Heart left ventricle (tissue), 13 donors: ENCODE measurements at regions not wholly inside any gene's neighbourhood (a gene's known extent, or its start where the extent isn't known, plus 50 kb on each side); places are given as distances from the start of the nearest gene placed in this dataset.

Experiments used
- CTCF ChIP-seq, 12 donors: fragments of 200-600 bp; sonication (generic) in 4 of 12; IDR thresholded peaks; one replicate each; pipeline versions ENCODE4 v1.5.0 to v1.8.0; 2018 to 2022; ENCODE audit warnings: antibody characterized with exemption in 12 of 12, mild to moderate bottlenecking in 5 of 12
- POLR2A ChIP-seq, 2 donors: fragments of 450-650 bp; IDR thresholded peaks; one replicate each; pipeline ENCODE4 v1.6.1; 2017; ENCODE audit warnings: antibody characterized with exemption in 2 of 2, mild to moderate bottlenecking in 2 of 2, moderate library complexity in 2 of 2
- donor health status: ischemic (EF 13 %, LVEDD 7.1; RV severe dilation, severe dysfunction).
- donor health status: DM: no; HTN: yes; CAD: no.
- donor health status: DM: no; HTN: no; CAD: no.
- donor health status: ischemic (EF 25% LVEDD 6.9; RV normal size, moderate dysfunction).
- donor health status: ischemic (EF 25% LVEDD 5.7; RV mildly dilated, moderate dysfunction).
- donor health status: ischemic (EF 35%, LVEDD 5.7; RV mildly dilated, moderate dysfunction).
- donor health status: nonischemic (EF 11% LVEDD 7.7; RV severe dilation, severe dysfunction).
- donor health status: DM: yes; HTN: yes; CAD: no.
- donor health status: PGD.
- donor health status: ischemic (EF 29% LVEDD 5.4; RV normal size, mild dysfunction).
- donor health status: nonischemic (EF 23%, LVEDD 6.1; RV moderate dilation, normal function).

DNA sequence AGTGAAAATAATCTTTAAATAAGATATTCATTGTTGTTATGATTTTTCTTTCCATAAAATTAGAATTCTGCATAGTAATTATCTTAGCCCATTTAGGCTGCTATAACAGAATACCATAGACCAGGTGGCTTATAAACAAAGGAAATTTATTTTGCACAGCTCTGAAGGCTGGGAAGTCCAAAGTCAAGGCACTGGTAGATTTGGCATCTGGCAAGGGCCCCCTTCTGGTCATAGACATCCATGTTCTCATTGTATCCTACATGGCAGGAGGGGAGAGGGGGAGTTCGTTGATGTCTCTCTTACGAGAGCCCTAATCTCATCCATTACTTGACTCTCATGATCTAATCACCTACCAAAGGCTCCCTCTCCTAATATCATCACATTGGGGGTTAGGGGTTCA lies 175.0 kb upstream of the CCN2 start:
- TF ChIP-seq CTCF (IDR thresholded peaks at IDR 0.05) (no peak), POLR2A (IDR thresholded peaks at IDR 0.05) (no peak)
